ENCODE measurements at regions not wholly inside any gene's neighbourhood (a gene's known extent, or its start where the extent isn't known, plus 50 kb on each side); places are given as distances from the start of the nearest gene placed in this dataset.

DNA sequence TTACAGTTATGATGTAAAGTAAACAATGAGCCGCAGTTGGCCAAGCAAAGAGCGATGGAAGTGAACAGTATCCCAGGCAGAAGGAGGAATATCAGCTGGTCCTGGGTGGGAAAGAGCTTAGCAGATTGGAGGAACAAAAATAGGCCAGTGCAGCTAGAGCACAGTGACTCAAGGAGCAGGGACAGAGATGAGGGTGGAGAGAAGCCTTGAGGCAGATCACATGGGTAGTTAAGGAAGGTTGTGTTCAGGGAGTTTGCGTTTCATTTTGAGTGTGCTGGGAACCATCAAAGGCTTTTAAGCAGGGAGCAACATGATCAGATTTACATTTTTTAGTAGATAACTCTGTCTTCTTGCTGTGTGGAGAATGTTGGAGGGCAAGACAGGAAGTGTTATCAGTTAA, 113.6 kb downstream of the OAT start:
- Mint-ChIP-seq H3K27ac (no peak overlapping the region), H3K4me3 (no peak overlapping the region), H3K9me3 (peaks cover 6% of the 10 kb centered on the region), H3K27me3 (peaks cover 1% of the 10 kb centered on the region), H3K36me3 (ENCODE audit: low read depth) (no peaks in the 10 kb centered on the region), H3K4me1 (ENCODE audit: low read depth) (no peaks in the 10 kb centered on the region)
- TF ChIP-seq, protein P1, sequence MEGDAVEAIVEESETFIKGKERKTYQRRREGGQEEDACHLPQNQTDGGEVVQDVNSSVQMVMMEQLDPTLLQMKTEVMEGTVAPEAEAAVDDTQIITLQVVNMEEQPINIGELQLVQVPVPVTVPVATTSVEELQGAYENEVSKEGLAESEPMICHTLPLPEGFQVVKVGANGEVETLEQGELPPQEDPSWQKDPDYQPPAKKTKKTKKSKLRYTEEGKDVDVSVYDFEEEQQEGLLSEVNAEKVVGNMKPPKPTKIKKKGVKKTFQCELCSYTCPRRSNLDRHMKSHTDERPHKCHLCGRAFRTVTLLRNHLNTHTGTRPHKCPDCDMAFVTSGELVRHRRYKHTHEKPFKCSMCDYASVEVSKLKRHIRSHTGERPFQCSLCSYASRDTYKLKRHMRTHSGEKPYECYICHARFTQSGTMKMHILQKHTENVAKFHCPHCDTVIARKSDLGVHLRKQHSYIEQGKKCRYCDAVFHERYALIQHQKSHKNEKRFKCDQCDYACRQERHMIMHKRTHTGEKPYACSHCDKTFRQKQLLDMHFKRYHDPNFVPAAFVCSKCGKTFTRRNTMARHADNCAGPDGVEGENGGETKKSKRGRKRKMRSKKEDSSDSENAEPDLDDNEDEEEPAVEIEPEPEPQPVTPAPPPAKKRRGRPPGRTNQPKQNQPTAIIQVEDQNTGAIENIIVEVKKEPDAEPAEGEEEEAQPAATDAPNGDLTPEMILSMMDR (IDR thresholded peaks at IDR 0.05) = no peak
- DNase-seq = no peak
- CTCF ChIA-PET = no interaction called here
- POLR2A ChIA-PET = no interaction called here
- intact Hi-C loops (cut with micrococcal nuclease) = no loop called here
- no peak for ATAC-seq

DNA sequence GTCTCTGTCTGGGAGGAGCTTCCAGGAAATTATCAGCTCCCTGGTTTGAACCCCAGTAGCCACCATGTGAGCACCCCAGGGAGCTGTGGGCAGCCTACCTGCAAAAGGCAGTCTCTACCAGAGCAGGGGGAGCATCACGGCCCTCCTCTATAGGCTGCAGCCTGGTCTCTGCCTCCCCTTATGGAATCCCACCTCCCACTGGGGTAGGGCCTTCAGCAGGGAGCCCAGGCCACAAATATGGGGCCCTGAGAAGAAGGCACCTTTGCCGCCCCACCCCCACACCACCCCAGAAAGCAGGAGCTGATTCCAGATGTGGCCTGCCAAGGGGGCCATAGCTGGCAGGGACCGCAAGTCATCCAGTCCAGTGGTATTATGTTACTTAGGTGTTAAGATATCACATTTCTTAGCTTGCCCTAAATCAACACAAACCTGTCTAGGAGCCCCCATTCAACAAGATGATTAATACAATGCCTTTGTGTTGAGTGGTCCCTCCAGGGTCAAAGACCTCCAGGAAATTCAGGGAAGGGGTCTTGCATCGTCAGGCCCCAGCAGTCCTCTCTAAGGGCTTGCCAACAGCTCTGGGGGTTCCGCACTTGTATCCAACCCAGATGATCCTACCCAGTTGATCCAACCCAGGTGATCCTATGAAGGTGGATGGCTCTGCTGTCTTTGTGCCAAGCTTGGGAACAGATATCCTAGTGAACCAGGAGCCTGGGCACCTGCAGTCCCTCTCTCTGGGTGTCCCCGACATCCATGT, 114.9 kb downstream of the OAT start:
- Mint-ChIP-seq H3K36me3 (ENCODE audit: low read depth) (no peaks in the 10 kb centered on the region), H3K27ac (no peak overlapping the region), H3K4me3 (no peak overlapping the region), H3K27me3 (peaks cover 1% of the 10 kb centered on the region), H3K9me3 (peaks cover 6% of the 10 kb centered on the region), H3K4me1 (ENCODE audit: low read depth) (no peaks in the 10 kb centered on the region)
- TF ChIP-seq, protein P1 (IDR thresholded peaks at IDR 0.05) = no peak
- intact Hi-C loops (cut with micrococcal nuclease) = no loop called here
- CTCF ChIA-PET = no interaction called here
- POLR2A ChIA-PET = interaction anchor here (0.6 kb wide), 1 partner anchor 100 kb away, joined by 3 read pairs; no protein-coding TSS in a partner anchor
- DNase-seq (no peak), ATAC-seq (no peak)

DNA sequence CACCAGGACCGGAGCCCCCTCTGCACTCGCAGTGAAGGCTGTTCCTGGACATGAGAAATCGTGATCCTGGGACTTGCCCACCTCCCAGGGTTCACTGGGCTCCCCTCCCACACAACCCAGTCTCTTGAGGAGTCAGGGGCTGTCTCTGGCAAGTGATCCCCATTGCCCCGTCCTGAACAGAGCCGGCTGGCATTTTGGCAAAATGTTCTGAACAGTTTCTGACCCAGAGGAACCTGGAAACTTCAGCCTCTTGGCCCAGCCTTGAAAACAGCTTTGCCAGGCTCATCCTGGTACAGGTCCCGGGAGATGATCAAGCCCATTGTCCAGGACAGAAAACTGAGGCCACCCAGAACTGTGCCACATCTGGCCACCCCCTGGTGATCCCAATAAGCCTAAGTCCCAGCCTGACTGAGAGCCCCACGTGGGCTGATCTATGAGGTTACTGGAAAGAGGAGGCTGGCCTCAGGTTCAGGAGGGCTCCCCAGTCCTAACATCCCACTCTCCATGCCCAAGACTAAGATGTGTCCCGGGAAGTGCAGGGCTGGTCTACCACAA, 115.7 kb downstream of the OAT start:
- H3K27ac Mint-ChIP-seq = no peak overlapping the region
- intact Hi-C loops (cut with micrococcal nuclease) = no loop called here
- H3K4me1 Mint-ChIP-seq (ENCODE audit: low read depth) = no peaks in the 10 kb centered on the region
- H3K4me3 Mint-ChIP-seq = no peak overlapping the region
- ChIA-PET POLR2A (no interaction called here), CTCF (no interaction called here)
- DNase-seq (no peak), ATAC-seq (no peak)
- TF ChIP-seq, protein P1 (IDR thresholded peaks at IDR 0.05) = no peak
- H3K27me3 Mint-ChIP-seq = no peaks in the 10 kb centered on the region
- no peaks in the 10 kb centered on the region for H3K36me3 Mint-ChIP-seq (ENCODE audit: low read depth)
- H3K9me3 Mint-ChIP-seq = peaks cover 6% of the 10 kb centered on the region

DNA sequence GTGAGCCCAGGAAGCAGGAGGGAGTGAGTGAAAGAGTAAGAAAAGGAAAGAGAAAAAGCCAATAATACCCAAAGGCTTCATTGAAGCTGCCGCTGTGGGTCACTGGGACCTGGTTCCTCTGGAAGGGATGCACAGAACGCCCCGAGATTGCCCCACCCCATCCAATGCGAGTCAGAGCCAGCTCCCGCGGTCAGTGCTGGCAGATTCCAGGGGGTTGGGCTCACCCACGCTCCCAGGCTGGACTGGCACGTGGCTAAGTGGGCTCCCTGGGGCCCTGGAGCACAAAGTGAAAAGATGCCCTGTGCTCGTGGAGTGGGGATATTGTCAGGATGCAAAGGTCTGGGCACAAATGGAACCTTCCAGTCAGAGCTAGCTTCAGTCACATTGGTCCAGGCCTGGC, 117.0 kb downstream of the OAT start:
- H3K9me3 Mint-ChIP-seq = peaks cover 6% of the 10 kb centered on the region
- no peaks in the 10 kb centered on the region for H3K4me1 Mint-ChIP-seq (ENCODE audit: low read depth)
- no peak overlapping the region for H3K4me3 Mint-ChIP-seq
- H3K27me3 Mint-ChIP-seq = no peaks in the 10 kb centered on the region
- TF ChIP-seq, protein P1 (IDR thresholded peaks at IDR 0.05) = no peak
- H3K27ac Mint-ChIP-seq = no peak overlapping the region
- ATAC-seq = no peak
- intact Hi-C loops (cut with micrococcal nuclease) = no loop called here
- POLR2A ChIA-PET = no interaction called here
- CTCF ChIA-PET = no interaction called here
- no peak for DNase-seq
- H3K36me3 Mint-ChIP-seq (ENCODE audit: low read depth) = no peaks in the 10 kb centered on the region

DNA sequence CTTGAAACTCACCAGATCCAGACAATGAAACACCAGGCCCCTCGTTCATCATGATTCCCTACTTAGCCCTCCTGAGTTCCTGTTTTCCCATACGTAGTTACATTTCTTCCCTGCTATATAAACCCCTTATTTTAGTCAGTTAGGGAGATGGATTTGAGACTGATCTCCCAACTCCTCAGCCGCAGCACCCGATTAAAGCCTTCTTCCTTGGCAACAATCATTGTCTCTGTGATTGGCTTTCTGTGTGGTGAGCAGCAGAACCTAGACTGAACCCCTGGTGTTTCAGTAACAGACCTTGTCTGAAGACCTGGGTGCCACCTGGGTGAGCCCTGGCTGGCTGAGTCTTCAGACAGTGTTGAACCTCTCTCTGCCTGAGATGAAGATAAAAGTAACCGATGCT, 118.0 kb downstream of the OAT start:
- TF ChIP-seq, protein P1 (IDR thresholded peaks at IDR 0.05) = no peak
- peaks cover 6% of the 10 kb centered on the region for H3K9me3 Mint-ChIP-seq
- CTCF ChIA-PET = no interaction called here
- no peak for ATAC-seq
- no peak overlapping the region for H3K4me3 Mint-ChIP-seq
- H3K36me3 Mint-ChIP-seq (ENCODE audit: low read depth) = no peaks in the 10 kb centered on the region
- no peaks in the 10 kb centered on the region for H3K27me3 Mint-ChIP-seq
- POLR2A ChIA-PET = no interaction called here
- H3K4me1 Mint-ChIP-seq (ENCODE audit: low read depth) = no peaks in the 10 kb centered on the region
- H3K27ac Mint-ChIP-seq = no peak overlapping the region
- intact Hi-C loops (cut with micrococcal nuclease) = no loop called here
- no peak for DNase-seq

Measured in activated CD8-positive, alpha-beta T cell treated with anti-CD3 and anti-CD28 coated beads for 36 hours (primary cell).